Neuronal stem cell (in vitro differentiated cells): ENCODE measurements at regions not wholly inside any gene's neighbourhood (a gene's known extent, or its start where the extent isn't known, plus 50 kb on each side); places are given as distances from the start of the nearest gene placed in this dataset.

Experiments
- DNase-seq: peaks from one replicate; pipeline ENCODE4 v3.0.0-alpha.2; 2013; ENCODE audit warnings: low spot score
- H2AFZ ChIP-seq: one replicate; pipeline ENCODE4 v1.6.1; 2013; ENCODE audit warnings: mild to moderate bottlenecking, low read length, inconsistent platforms
- H2AK5ac ChIP-seq: 2 replicates; pipeline ENCODE4 v1.6.1; 2013; ENCODE audit warnings: low read depth, mild to moderate bottlenecking, inconsistent platforms, low read length, moderate library complexity, mixed read lengths
- H2BK120ac ChIP-seq: 2 replicates; pipeline ENCODE4 v1.6.1; 2013; ENCODE audit warnings: low read depth, mild to moderate bottlenecking, inconsistent platforms, low read length, moderate library complexity, mixed read lengths
- H2BK12ac ChIP-seq: one replicate; pipeline ENCODE4 v1.6.1; 2013; ENCODE audit warnings: low read length, inconsistent platforms
- H2BK15ac ChIP-seq: 2 replicates; pipeline ENCODE4 v1.6.1; 2013; ENCODE audit warnings: mild to moderate bottlenecking, low read length, inconsistent platforms, mixed read lengths
- H2BK5ac ChIP-seq: one replicate; pipeline ENCODE4 v1.6.1; 2013; ENCODE audit warnings: inconsistent platforms, mild to moderate bottlenecking, low read length, moderate library complexity
- H3K14ac ChIP-seq: one replicate; pipeline ENCODE4 v1.6.1; 2013; ENCODE audit warnings: low read length, inconsistent platforms
- H3K18ac ChIP-seq: 2 replicates; pipeline ENCODE4 v1.6.1; 2013; ENCODE audit warnings: low read length, inconsistent platforms
- H3K23ac ChIP-seq: 2 replicates; pipeline ENCODE4 v1.6.1; 2013; ENCODE audit warnings: low read depth, mild to moderate bottlenecking, mixed read lengths, low read length, inconsistent platforms; ENCODE audit not compliant: poor library complexity
- H3K27ac ChIP-seq: replicated peaks from 3 replicates; pipeline ENCODE4 v1.5.1; 2013; ENCODE audit warnings: low read length, inconsistent platforms
- H3K27me3 ChIP-seq, 3 experiments: 2 replicates each; pipeline ENCODE4 v1.6.1; 2013; ENCODE audit warnings: low read length in 3 of 3, mild to moderate bottlenecking in 2 of 3, inconsistent platforms in 1 of 3, low read depth in 1 of 3, mixed read lengths in 1 of 3, moderate library complexity in 1 of 3; ENCODE audit not compliant: control insufficient read depth in 3 of 3, insufficient read depth in 3 of 3
- H3K36me3 ChIP-seq, 2 donors: replicated peaks in 1 of 2; 2 replicates each; pipeline ENCODE4 v1.6.1; 2013; ENCODE audit warnings: low read length in 2 of 2; ENCODE audit not compliant: control insufficient read depth in 2 of 2, insufficient read depth in 2 of 2
- H3K4ac ChIP-seq: 2 replicates; pipeline ENCODE4 v1.6.1; 2013; ENCODE audit warnings: inconsistent platforms, mild to moderate bottlenecking, low read length, moderate library complexity
- H3K4me1 ChIP-seq, 2 donors: 1 replicate in 1 of 2; 2 replicates in 1 of 2; pipeline ENCODE4 v1.6.1; 2013; ENCODE audit warnings: low read length in 2 of 2, low read depth in 1 of 2; ENCODE audit not compliant: control insufficient read depth in 2 of 2, insufficient read depth in 1 of 2
- H3K4me2 ChIP-seq: one replicate; pipeline ENCODE4 v1.6.1; 2013; ENCODE audit warnings: mild to moderate bottlenecking, low read length, inconsistent platforms; ENCODE audit not compliant: insufficient read depth, poor library complexity, severe bottlenecking
- H3K4me3 ChIP-seq, 2 donors: 2 replicates each; pipeline ENCODE4 v1.5.1; 2013; ENCODE audit warnings: low read length in 2 of 2, mild to moderate bottlenecking in 2 of 2, inconsistent platforms in 1 of 2, moderate library complexity in 1 of 2
- H3K79me1 ChIP-seq: one replicate; pipeline ENCODE4 v1.6.1; 2013; ENCODE audit warnings: low read depth, mild to moderate bottlenecking, inconsistent platforms, low read length, moderate library complexity
- H3K9ac ChIP-seq: one replicate; pipeline ENCODE4 v1.6.1; 2013; ENCODE audit warnings: mild to moderate bottlenecking, low read depth, low read length, inconsistent platforms; ENCODE audit not compliant: poor library complexity
- H3K9me3 ChIP-seq, 2 donors: replicated peaks in 1 of 2; 2 replicates each; pipeline versions ENCODE3 to v1.6.1; 2013; ENCODE audit warnings: low read length in 2 of 2, mild to moderate bottlenecking in 2 of 2, inconsistent platforms in 1 of 2, low read depth in 1 of 2, mixed read lengths in 1 of 2, moderate library complexity in 1 of 2; ENCODE audit not compliant: control insufficient read depth in 2 of 2, insufficient read depth in 1 of 2
- H4K8ac ChIP-seq: one replicate; pipeline ENCODE4 v1.6.1; 2013; ENCODE audit warnings: low read depth, mild to moderate bottlenecking, inconsistent platforms, low read length, moderate library complexity
- H4K91ac ChIP-seq: one replicate; pipeline ENCODE4 v1.6.1; 2013; ENCODE audit warnings: low read length, low read depth, mild to moderate bottlenecking, inconsistent platforms; ENCODE audit not compliant: poor library complexity
- WGBS, 2 donors: extraction: QIAGEN DNeasy Blood & Tissue Kit; methylation state at CpG; one replicate each; pipeline ENCODE4 v1.1.7; 2013; ENCODE audit warnings: missing lambda C conversion rate in 2 of 2, mixed read lengths in 1 of 2; ENCODE audit not compliant: insufficient read length in 2 of 2, insufficient replicate concordance in 1 of 2; ENCODE audit errors: extremely low coverage in 2 of 2; 5-methylcytosine and 5-hydroxymethylcytosine counted together

GRCh38 chr5:124343451-124343867, 403.0 kb downstream of the ZNF608 start:
- Histone ChIP-seq H2BK5ac (no peak overlapping the region), H3K27me3 (no peaks in the 10 kb centered on the region), H3K9me3 (peaks cover 0 to 3% of the 10 kb centered on the region in 2 donors), H2AFZ (no peak overlapping the region), H3K4ac (no peak overlapping the region), H2BK12ac (no peak overlapping the region), H4K8ac (no peak overlapping the region), H3K9ac (no peak overlapping the region), H3K79me1 (no peaks in the 10 kb centered on the region), H2BK15ac (no peak overlapping the region), H3K36me3 (no peaks in the 10 kb centered on the region), H3K4me1 (peaks cover 7 to 9% of the 10 kb centered on the region in 2 donors), H3K14ac (no peak overlapping the region), H4K91ac (no peak overlapping the region), H3K4me3 (no peak overlapping the region), H2AK5ac (no peak overlapping the region), H3K23ac (no peak overlapping the region), H3K27ac (no peak overlapping the region), H3K18ac (no peak overlapping the region), H3K4me2 (no peak overlapping the region), H2BK120ac (no peak overlapping the region)
- WGBS, 2 donors = no CpG with 5 or more reads among the region's 5 CpGs
- no peak for DNase-seq

- Histone ChIP-seq H2BK12ac (no peak overlapping the region), H3K4me3 (no peak overlapping the region), H3K4me2 (no peak overlapping the region), H2AK5ac (no peak overlapping the region), H3K23ac (no peak overlapping the region), H3K9ac (no peak overlapping the region), H3K36me3 (no peaks in the 10 kb centered on the region), H3K4me1 (peaks cover 7 to 9% of the 10 kb centered on the region in 2 donors), H2BK120ac (no peak overlapping the region), H3K9me3 (peaks cover 0 to 7% of the 10 kb centered on the region in 2 donors), H3K27me3 (no peaks in the 10 kb centered on the region), H2AFZ (no peak overlapping the region), H3K18ac (no peak overlapping the region), H4K91ac (no peak overlapping the region), H4K8ac (no peak overlapping the region), H3K27ac (no peak overlapping the region), H2BK5ac (no peak overlapping the region), H2BK15ac (no peak overlapping the region), H3K14ac (no peak overlapping the region), H3K4ac (no peak overlapping the region), H3K79me1 (no peaks in the 10 kb centered on the region)
- no peak for DNase-seq
- no CpG with 5 or more reads among the region's 1 CpG for WGBS, 2 donors
Measured at GRCh38 chr5:124342986-124343385, 403.5 kb downstream of the ZNF608 start.

- no peak for DNase-seq
- Histone ChIP-seq H4K91ac (no peak overlapping the region), H3K4me2 (no peak overlapping the region), H3K18ac (no peak overlapping the region), H3K36me3 (no peaks in the 10 kb centered on the region), H2BK120ac (no peak overlapping the region), H2BK12ac (no peak overlapping the region), H3K4me1 (peaks cover 7 to 9% of the 10 kb centered on the region in 2 donors), H4K8ac (no peak overlapping the region), H3K27me3 (no peaks in the 10 kb centered on the region), H3K4ac (no peak overlapping the region), H3K79me1 (no peaks in the 10 kb centered on the region), H3K27ac (no peak overlapping the region), H3K9me3 (peaks cover 0 to 11% of the 10 kb centered on the region in 2 donors), H2AK5ac (no peak overlapping the region), H3K4me3 (no peak overlapping the region), H2AFZ (no peak overlapping the region), H3K9ac (no peak overlapping the region), H3K23ac (no peak overlapping the region), H2BK5ac (no peak overlapping the region), H3K14ac (no peak overlapping the region), H2BK15ac (no peak overlapping the region)
- WGBS, 2 donors = no CpG with 5 or more reads among the region's 7 CpGs
Measured at GRCh38 chr5:124342584-124342983, 403.9 kb downstream of the ZNF608 start.

GRCh38 chr5:124342027-124342471, 404.4 kb downstream of the ZNF608 start:
- H3K27ac ChIP-seq = no peak overlapping the region
- H3K36me3 ChIP-seq = no peaks in the 10 kb centered on the region
- H3K79me1 ChIP-seq = no peaks in the 10 kb centered on the region
- H3K9me3 ChIP-seq = peaks cover 0 to 15% of the 10 kb centered on the region in 2 donors
- H2AFZ ChIP-seq = no peak overlapping the region
- peaks cover 7 to 9% of the 10 kb centered on the region in 2 donors for H3K4me1 ChIP-seq
- H2AK5ac ChIP-seq = no peak overlapping the region
- H4K8ac ChIP-seq = no peak overlapping the region
- DNase-seq = no peak
- no peak overlapping the region for H3K9ac ChIP-seq
- no peak overlapping the region for H4K91ac ChIP-seq
- H3K23ac ChIP-seq = no peak overlapping the region
- no peak overlapping the region for H3K4me3 ChIP-seq
- no peak overlapping the region for H3K18ac ChIP-seq
- no peak overlapping the region for H3K4ac ChIP-seq
- no peak overlapping the region for H3K14ac ChIP-seq
- H2BK120ac ChIP-seq = no peak overlapping the region
- H2BK12ac ChIP-seq = no peak overlapping the region
- H3K27me3 ChIP-seq = no peaks in the 10 kb centered on the region
- WGBS, 2 donors = no CpG with 5 or more reads among the region's 1 CpG
- H2BK5ac ChIP-seq = no peak overlapping the region
- H3K4me2 ChIP-seq = no peak overlapping the region
- H2BK15ac ChIP-seq = no peak overlapping the region
